Activated CD8-positive, alpha-beta T cell treated with anti-CD3 and anti-CD28 coated beads for 36 hours (primary cell): ENCODE measurements at regions not wholly inside any gene's neighbourhood (a gene's known extent, or its start where the extent isn't known, plus 50 kb on each side); places are given as distances from the start of the nearest gene placed in this dataset.

Experiments used
- ATAC-seq: fragments of 200-7000 bp; cut with Tn5 transposase; one replicate; pipeline ENCODE4 v1.10.0; 2021; ENCODE audit warnings: mild to moderate bottlenecking, moderate library complexity
- CTCF ChIA-PET: fragments of 350-600 bp; sonication (Branson Sonifier 250); formaldehyde crosslinking; loops from one replicate; lab custom pipeline; 2021; ENCODE audit warnings: antibody characterized with exemption; lab: Charles Lee
- POLR2A ChIA-PET: fragments of 350-600 bp; sonication (Branson Sonifier 250); formaldehyde crosslinking; loops from one replicate; lab custom pipeline; 2021; ENCODE audit warnings: antibody characterized with exemption; lab: Charles Lee
- DNase-seq: peaks from one replicate; pipeline ENCODE4 v3.0.0-alpha.2; 2020
- H3K27ac Mint-ChIP-seq: one replicate; pipeline ENCODE4 v1.8.0; 2021; ENCODE audit warnings: mild to moderate bottlenecking, mixed read lengths
- H3K27me3 Mint-ChIP-seq: one replicate; pipeline ENCODE4 v1.8.0; 2021; ENCODE audit warnings: mixed read lengths
- H3K36me3 Mint-ChIP-seq: one replicate; pipeline ENCODE4 v1.8.0; 2021; ENCODE audit warnings: low read depth, mixed read lengths
- H3K4me1 Mint-ChIP-seq: one replicate; pipeline ENCODE4 v1.8.0; 2021; ENCODE audit warnings: low read depth, mixed read lengths
- H3K4me3 Mint-ChIP-seq: one replicate; pipeline ENCODE4 v1.8.0; 2021; ENCODE audit warnings: mild to moderate bottlenecking, moderate library complexity, mixed read lengths
- H3K9me3 Mint-ChIP-seq: one replicate; pipeline ENCODE4 v1.8.0; 2021; ENCODE audit warnings: mixed read lengths
- CTCF ChIP-seq: fragments of 200-600 bp; IDR thresholded peaks from one replicate; pipeline ENCODE4 v1.8.0; 2022; ENCODE audit warnings: antibody characterized with exemption, mild to moderate bottlenecking
- intact Hi-C: fragments of 100-400 bp; cut with micrococcal nuclease; formaldehyde crosslinking; loops from one replicate; pipeline ENCODE4 v1.10.0; 2022

- DNase-seq = no peak
- no peak for ATAC-seq
- no peaks in the 10 kb centered on the region for H3K4me1 Mint-ChIP-seq
- POLR2A ChIA-PET = interaction anchor here (0.6 kb wide), 1 partner anchor 18 kb away, joined by 3 read pairs; no protein-coding TSS in a partner anchor
- peaks cover 7% of the 10 kb centered on the region for H3K36me3 Mint-ChIP-seq
- no peak overlapping the region for H3K27ac Mint-ChIP-seq
- CTCF ChIA-PET = no interaction called here
- H3K9me3 Mint-ChIP-seq = peaks cover 26% of the 10 kb centered on the region
- TF ChIP-seq CTCF = no peak
- intact Hi-C loops = no loop called here
- H3K4me3 Mint-ChIP-seq = no peak overlapping the region
- peaks cover 21% of the 10 kb centered on the region for H3K27me3 Mint-ChIP-seq
Measured at GRCh38 chr5:171568389-171568788, 148.9 kb downstream of the FGF18 start.

GRCh38 chr5:171569065-171569712, 149.7 kb downstream of the FGF18 start:
- Mint-ChIP-seq H3K4me3 (no peak overlapping the region), H3K27me3 (peaks cover 21% of the 10 kb centered on the region), H3K36me3 (peaks cover 7% of the 10 kb centered on the region), H3K27ac (no peak overlapping the region), H3K4me1 (no peaks in the 10 kb centered on the region), H3K9me3 (peaks cover 23% of the 10 kb centered on the region)
- no peak for ATAC-seq
- CTCF ChIA-PET = no interaction called here
- intact Hi-C loops = no loop called here
- DNase-seq = no peak
- POLR2A ChIA-PET = no interaction called here
- TF ChIP-seq CTCF = no peak

- no peaks in the 10 kb centered on the region for H3K4me1 Mint-ChIP-seq
Measured at GRCh38 chr5:171570244-171570825, 150.9 kb downstream of the FGF18 start.

GRCh38 chr5:171571663-171572062, 152.2 kb downstream of the FGF18 start:
- H3K27ac Mint-ChIP-seq = no peak overlapping the region
- ATAC-seq = no peak
- no peak for TF ChIP-seq CTCF
- H3K36me3 Mint-ChIP-seq = peaks cover 7% of the 10 kb centered on the region
- no peak for DNase-seq
- POLR2A ChIA-PET = no interaction called here
- no peak overlapping the region for H3K4me3 Mint-ChIP-seq
- CTCF ChIA-PET = no interaction called here
- H3K9me3 Mint-ChIP-seq = peaks cover 28% of the 10 kb centered on the region
- intact Hi-C loops = no loop called here
- no peaks in the 10 kb centered on the region for H3K4me1 Mint-ChIP-seq
- H3K27me3 Mint-ChIP-seq = peaks cover 25% of the 10 kb centered on the region

More at GRCh38 chr5:171570244-171570825, 150.9 kb downstream of the FGF18 start:
- H3K27me3 Mint-ChIP-seq = peaks cover 22% of the 10 kb centered on the region
- peaks cover 23% of the 10 kb centered on the region for H3K9me3 Mint-ChIP-seq
- H3K27ac Mint-ChIP-seq = no peak overlapping the region
- DNase-seq (no peak), ATAC-seq (no peak)
- intact Hi-C loops = no loop called here
- ChIA-PET CTCF (no interaction called here), POLR2A (no interaction called here)
- TF ChIP-seq CTCF = no peak
- H3K36me3 Mint-ChIP-seq = peaks cover 7% of the 10 kb centered on the region
- no peak overlapping the region for H3K4me3 Mint-ChIP-seq

GRCh38 chr5:171573021-171573420, 153.6 kb downstream of the FGF18 start:
- intact Hi-C loops = no loop called here
- peaks cover 23% of the 10 kb centered on the region for H3K27me3 Mint-ChIP-seq
- DNase-seq = no peak
- no peak for ATAC-seq
- ChIA-PET POLR2A (interaction anchor here (1.0 kb wide), 1 partner anchor 13 kb away, joined by 4 read pairs; no protein-coding TSS in a partner anchor), CTCF (no interaction called here)
- no peak overlapping the region for H3K27ac Mint-ChIP-seq
- H3K4me3 Mint-ChIP-seq = no peak overlapping the region
- H3K9me3 Mint-ChIP-seq = peaks cover 25% of the 10 kb centered on the region
- H3K36me3 Mint-ChIP-seq = peaks cover 7% of the 10 kb centered on the region
- TF ChIP-seq CTCF = no peak
- no peaks in the 10 kb centered on the region for H3K4me1 Mint-ChIP-seq
